HepG2 (cell line): ENCODE measurements at regions not wholly inside any gene's neighbourhood (a gene's known extent, or its start where the extent isn't known, plus 50 kb on each side); places are given as distances from the start of the nearest gene placed in this dataset.

Source experiments
- ATAC-seq: fragments of 200-7000 bp; cut with Tn5 transposase; 3 replicates; pipeline ENCODE4 v1.9.1; 2020; ENCODE audit warnings: mild to moderate bottlenecking, moderate library complexity
- BruUV-seq: library from RNA; stranded (reverse); fragments of 400-500 nt; replicated peaks from 2 replicates; lab custom pipeline; 2021; lab: Mats Ljungman, UMichigan
- CTCF ChIA-PET: fragments of 300-600 bp; formaldehyde crosslinking; extraction: SDS; loops from one replicate; lab custom pipeline; 2021; ENCODE audit warnings: low total read pairs, inconsistent platforms, low intra/inter-chr PET ratio; lab: Yijun Ruan, JAX
- POLR2A ChIA-PET: fragments of 350-600 bp; sonication (Branson Sonifier 250); formaldehyde crosslinking; loops from one replicate; lab custom pipeline; 2020; ENCODE audit warnings: antibody characterized with exemption, inconsistent platforms; lab: Yijun Ruan, JAX
- DNase-seq: peaks from one replicate; pipeline ENCODE4 v3.0.0-alpha.2; 2015; ENCODE audit warnings: low spot score
- FAIRE-seq: peaks from 3 replicates; lab custom pipeline; 2011; peaks lifted over from hg19 to GRCh38; lab: Jason Lieb, UNC
- H2AFZ ChIP-seq: one replicate; pipeline ENCODE4 v1.6.1; 2011; ENCODE audit warnings: low read length, inconsistent platforms
- H3K27ac ChIP-seq: fragments of 300-600 bp; 3 replicates; pipeline ENCODE4 v1.8.0; 2011; ENCODE audit warnings: mixed run types, mild to moderate bottlenecking, mixed read lengths, low read length, inconsistent platforms; ENCODE audit not compliant: insufficient read depth; ENCODE audit errors: extremely low read length
- H3K27me3 ChIP-seq, 2 experiments: fragments of 200-600 bp in 1 of 2; 2 replicates in 1 of 2; 3 replicates in 1 of 2; pipeline versions ENCODE4 v1.6.0 to v1.8.0; 2011; ENCODE audit warnings: low read length in 2 of 2, mild to moderate bottlenecking in 2 of 2, moderate library complexity in 2 of 2, inconsistent platforms in 1 of 2; ENCODE audit not compliant: insufficient read depth in 2 of 2, control insufficient read depth in 1 of 2
- H3K36me3 ChIP-seq, 2 experiments: fragments of 200-600 bp in 1 of 2; replicated peaks in 1 of 2; 2 replicates in 1 of 2; 3 replicates in 1 of 2; pipeline versions ENCODE4 v1.5.1 to v1.8.0; 2011; ENCODE audit warnings: low read length in 2 of 2, inconsistent platforms in 1 of 2; ENCODE audit not compliant: insufficient read depth in 2 of 2, control insufficient read depth in 1 of 2
- H3K4me1 ChIP-seq: 2 replicates; pipeline ENCODE4 v1.5.1; 2012; ENCODE audit warnings: low read length, inconsistent platforms; ENCODE audit not compliant: insufficient read depth
- H3K4me2 ChIP-seq: 2 replicates; pipeline ENCODE4 v1.6.0; 2011; ENCODE audit warnings: low read depth, low read length, inconsistent platforms
- H3K4me3 ChIP-seq, 3 experiments: fragments of 200-600 bp in 1 of 3; sonication (generic), shearing (Covaris generic) in 1 of 3; replicated peaks in 1 of 3; 2 replicates each; pipeline ENCODE4 v1.5.1; 2011 to 2016; ENCODE audit warnings: low read length in 3 of 3, inconsistent platforms in 2 of 3, low read depth in 2 of 3, mild to moderate bottlenecking in 2 of 3, control low read depth in 1 of 3, mixed read lengths in 1 of 3; ENCODE audit not compliant: insufficient read depth in 1 of 3
- H3K79me2 ChIP-seq: one replicate; pipeline ENCODE4 v1.6.1; 2011; ENCODE audit warnings: low read length, inconsistent platforms; ENCODE audit not compliant: insufficient read depth
- H3K9ac ChIP-seq: 2 replicates; pipeline ENCODE4 v1.6.0; 2011; ENCODE audit warnings: mild to moderate bottlenecking, low read depth, low read length, inconsistent platforms; ENCODE audit not compliant: insufficient read depth
- H3K9me3 ChIP-seq: 2 replicates; pipeline ENCODE4 v1.5.1; 2012; ENCODE audit warnings: mild to moderate bottlenecking, low read length
- H4K20me1 ChIP-seq: 2 replicates; pipeline ENCODE4 v1.6.0; 2011; ENCODE audit warnings: inconsistent platforms, mild to moderate bottlenecking, low read length, moderate library complexity; ENCODE audit not compliant: insufficient read depth
- ELF1 ChIP-seq: sonication (generic); formaldehyde crosslinking; IDR thresholded peaks from 2 replicates; pipeline ENCODE4 v1.4.0; 2020; ENCODE audit warnings: missing genetic modification reagents
- GATAD2A ChIP-seq: IDR thresholded peaks from 2 replicates; pipeline ENCODE4 v1.6.1; 2016
- HBP1 ChIP-seq: IDR thresholded peaks from 2 replicates; pipeline ENCODE4 v1.6.1; 2016; ENCODE audit warnings: low read depth, control low read depth
- IKZF5 ChIP-seq: IDR thresholded peaks from 2 replicates; pipeline ENCODE4 v1.6.1; 2018; ENCODE audit warnings: missing genetic modification reagents, mild to moderate bottlenecking, missing compliant biosample characterization
- KLF15 ChIP-seq: sonication (generic); formaldehyde crosslinking; IDR thresholded peaks from 2 replicates; pipeline ENCODE4 v1.8.1; 2023; ENCODE audit warnings: borderline replicate concordance, mild to moderate bottlenecking, inconsistent platforms, missing genetic modification reagents, mixed read lengths
- MAFF ChIP-seq: IDR thresholded peaks from 2 replicates; pipeline ENCODE4 v1.6.1; 2011; ENCODE audit warnings: low read depth, low read length, improper control_type of control experiment
- MAFK ChIP-seq, 2 experiments: IDR thresholded peaks in 1 of 2; conservative IDR thresholded peaks in 1 of 2; 2 replicates each; pipeline ENCODE4 v1.6.1; 2011; ENCODE audit warnings: improper control_type of control experiment in 2 of 2, low read length in 2 of 2
- ZNF550 ChIP-seq: sonication (generic); formaldehyde crosslinking; IDR thresholded peaks from 2 replicates; pipeline ENCODE4 v1.4.0; 2020; ENCODE audit warnings: mild to moderate bottlenecking, missing genetic modification reagents, borderline replicate concordance
- ZNF784 ChIP-seq: sonication (generic); formaldehyde crosslinking; IDR thresholded peaks from 2 replicates; pipeline ENCODE4 v1.5.1; 2020; ENCODE audit warnings: missing genetic modification reagents, mild to moderate bottlenecking, borderline replicate concordance
- WGBS: methylation state at CpG from one replicate; pipeline ENCODE4 v1.1.6; 2017; ENCODE audit warnings: low lambda C conversion rate; 5-methylcytosine and 5-hydroxymethylcytosine counted together
- in situ Hi-C: cut with HindIII; loops from 2 replicates; pipeline ENCODE4 v1.10.0; 2017; ENCODE audit warnings: low pct_unique_long_range_greater_than_20kb; ENCODE audit not compliant: extremely low pct_ligation_motif_present
- intact Hi-C: fragments of 100-400 bp; cut with micrococcal nuclease; formaldehyde crosslinking; loops from one replicate; pipeline ENCODE4 v1.10.0; 2022; ENCODE audit not compliant: unreplicated experiment
- TF ChIP-seq, protein P1 (sequence below): sonication (generic); formaldehyde crosslinking; IDR thresholded peaks from 2 replicates; pipeline ENCODE4 v1.4.0; 2020; ENCODE audit warnings: mild to moderate bottlenecking, missing genetic modification reagents

- CTCF ChIA-PET = no interaction called here
These were observed 59.7 kb downstream of the NPPC start for GRCh38 chr2:231866450-231866849.

GRCh38 chr2:231865222-231865621, 61.0 kb downstream of the NPPC start:
- in situ Hi-C loops (loop anchor here (10.0 kb wide), 1 partner anchor 50 kb away; no protein-coding TSS in a partner anchor), intact Hi-C loops (no loop called here)
- ChIA-PET POLR2A (no interaction called here), CTCF (no interaction called here)
- no peaks in the 10 kb centered on the region for H4K20me1 ChIP-seq
- FAIRE-seq (no peak), ATAC-seq (no peak), DNase-seq (no peak)
- WGBS = 2% methylated on average over 1 of the region's 1 CpG
- no TSS peak for BruUV-seq
- no peak overlapping the region for H2AFZ ChIP-seq
- no peaks in the 10 kb centered on the region for H3K36me3 ChIP-seq
- H3K4me3 ChIP-seq = no peak overlapping the region
- H3K9ac ChIP-seq = no peak overlapping the region
- TF ChIP-seq, protein P1, sequence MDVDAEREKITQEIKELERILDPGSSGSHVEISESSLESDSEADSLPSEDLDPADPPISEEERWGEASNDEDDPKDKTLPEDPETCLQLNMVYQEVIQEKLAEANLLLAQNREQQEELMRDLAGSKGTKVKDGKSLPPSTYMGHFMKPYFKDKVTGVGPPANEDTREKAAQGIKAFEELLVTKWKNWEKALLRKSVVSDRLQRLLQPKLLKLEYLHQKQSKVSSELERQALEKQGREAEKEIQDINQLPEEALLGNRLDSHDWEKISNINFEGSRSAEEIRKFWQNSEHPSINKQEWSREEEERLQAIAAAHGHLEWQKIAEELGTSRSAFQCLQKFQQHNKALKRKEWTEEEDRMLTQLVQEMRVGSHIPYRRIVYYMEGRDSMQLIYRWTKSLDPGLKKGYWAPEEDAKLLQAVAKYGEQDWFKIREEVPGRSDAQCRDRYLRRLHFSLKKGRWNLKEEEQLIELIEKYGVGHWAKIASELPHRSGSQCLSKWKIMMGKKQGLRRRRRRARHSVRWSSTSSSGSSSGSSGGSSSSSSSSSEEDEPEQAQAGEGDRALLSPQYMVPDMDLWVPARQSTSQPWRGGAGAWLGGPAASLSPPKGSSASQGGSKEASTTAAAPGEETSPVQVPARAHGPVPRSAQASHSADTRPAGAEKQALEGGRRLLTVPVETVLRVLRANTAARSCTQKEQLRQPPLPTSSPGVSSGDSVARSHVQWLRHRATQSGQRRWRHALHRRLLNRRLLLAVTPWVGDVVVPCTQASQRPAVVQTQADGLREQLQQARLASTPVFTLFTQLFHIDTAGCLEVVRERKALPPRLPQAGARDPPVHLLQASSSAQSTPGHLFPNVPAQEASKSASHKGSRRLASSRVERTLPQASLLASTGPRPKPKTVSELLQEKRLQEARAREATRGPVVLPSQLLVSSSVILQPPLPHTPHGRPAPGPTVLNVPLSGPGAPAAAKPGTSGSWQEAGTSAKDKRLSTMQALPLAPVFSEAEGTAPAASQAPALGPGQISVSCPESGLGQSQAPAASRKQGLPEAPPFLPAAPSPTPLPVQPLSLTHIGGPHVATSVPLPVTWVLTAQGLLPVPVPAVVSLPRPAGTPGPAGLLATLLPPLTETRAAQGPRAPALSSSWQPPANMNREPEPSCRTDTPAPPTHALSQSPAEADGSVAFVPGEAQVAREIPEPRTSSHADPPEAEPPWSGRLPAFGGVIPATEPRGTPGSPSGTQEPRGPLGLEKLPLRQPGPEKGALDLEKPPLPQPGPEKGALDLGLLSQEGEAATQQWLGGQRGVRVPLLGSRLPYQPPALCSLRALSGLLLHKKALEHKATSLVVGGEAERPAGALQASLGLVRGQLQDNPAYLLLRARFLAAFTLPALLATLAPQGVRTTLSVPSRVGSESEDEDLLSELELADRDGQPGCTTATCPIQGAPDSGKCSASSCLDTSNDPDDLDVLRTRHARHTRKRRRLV (CRISPR knock-in tag) = no peak
- TF ChIP-seq ZNF784 (no peak), GATAD2A (no peak), ZNF550 (no peak), HBP1 (CRISPR knock-in tag) (no peak), ELF1 (no peak), IKZF5 (no peak)
- H3K79me2 ChIP-seq = no peaks in the 10 kb centered on the region
- no peak overlapping the region for H3K27ac ChIP-seq
- H3K9me3 ChIP-seq = peaks cover 17% of the 10 kb centered on the region; the same call in 1 of the 2 replicates
- H3K27me3 ChIP-seq = peaks cover 3 to 27% of the 10 kb centered on the region in 2 experiments
- H3K4me2 ChIP-seq = no peak overlapping the region
- H3K4me1 ChIP-seq = no peaks in the 10 kb centered on the region

More at GRCh38 chr2:231866450-231866849, 59.7 kb downstream of the NPPC start:
- WGBS = 50% methylated on average over 2 of the region's 2 CpGs
- intact Hi-C loops = no loop called here
- no peak for ATAC-seq
- Histone ChIP-seq H3K27ac (no peak overlapping the region), H3K4me2 (no peak overlapping the region), H3K79me2 (no peaks in the 10 kb centered on the region), H3K9me3 (peaks cover 17% of the 10 kb centered on the region; the same call in 1 of the 2 replicates), H3K27me3 (peaks cover 2 to 14% of the 10 kb centered on the region in 2 experiments; a peak in 4 of 5 replicates), H2AFZ (no peak overlapping the region), H3K9ac (no peak overlapping the region), H3K36me3 (no peaks in the 10 kb centered on the region), H3K4me1 (no peaks in the 10 kb centered on the region), H3K4me3 (no peak overlapping the region), H4K20me1 (no peaks in the 10 kb centered on the region)
- in situ Hi-C loops = loop anchor here (10.0 kb wide), 1 partner anchor 52 kb away; no protein-coding TSS in a partner anchor
- TF ChIP-seq MAFK (conservative IDR thresholded peaks at IDR 0.05 in 1 of 2, IDR thresholded peaks at IDR 0.05 in 1 of 2; ENCODE audit: low read length in 2 of 2) (peak; percentile 75 to 85), KLF15 (CRISPR knock-in tag) (no peak), MAFF (peak; percentile 75)
- POLR2A ChIA-PET = no interaction called here
- BruUV-seq = no TSS peak
- no peak for FAIRE-seq
- no peak for DNase-seq
